HG02973 (cell line): ENCODE measurements at regions not wholly inside any gene's neighbourhood (a gene's known extent, or its start where the extent isn't known, plus 50 kb on each side); places are given as distances from the start of the nearest gene placed in this dataset.
A peak's percentile ranks its signal among the peaks of the same experiment; 100 is the strongest.
"Not testable (repeated sequence)": the region's sequence is repeated elsewhere in the genome, so short reads cannot be mapped to it uniquely, and the experiment has no call there.

Source experiments
- ATAC-seq: cut with Tn5 transposase; IDR thresholded peaks from one replicate; pipeline ENCODE4 v1.9.1; 2021; ENCODE audit warnings: moderate library complexity; ENCODE audit not compliant: unreplicated experiment

GRCh38 chr10:30534465-30535144 lies 94.9 kb downstream of the LYZL2 start:
- ATAC-seq: no peak

GRCh38 chr10:30531751-30532530 lies 97.6 kb downstream of the LYZL2 start:
- no peak for ATAC-seq

GRCh38 chr10:30529373-30529998 lies 95.5 kb downstream of the MAP3K8 start:
- ATAC-seq: peak; percentile 65

- no peak for ATAC-seq
Observed at GRCh38 chr10:30528429-30528786, 94.4 kb downstream of the MAP3K8 start.

- no peak for ATAC-seq
Observed at GRCh38 chr10:30527623-30528428, 93.8 kb downstream of the MAP3K8 start.

GRCh38 chr10:30522661-30523078 lies 88.7 kb downstream of the MAP3K8 start:
- not testable (repeated sequence) for ATAC-seq

- ATAC-seq: no peak
Observed at GRCh38 chr10:30518907-30519306, 84.9 kb downstream of the MAP3K8 start.
